ENCODE measurements at regions not wholly inside any gene's neighbourhood (a gene's known extent, or its start where the extent isn't known, plus 50 kb on each side); places are given as distances from the start of the nearest gene placed in this dataset.
"Not testable (repeated sequence)": the region's sequence is repeated elsewhere in the genome, so short reads cannot be mapped to it uniquely, and the experiment has no call there.

- no peak overlapping the region for H3K4me3 ChIP-seq (ENCODE audit: low read depth, low read length)
- no peak for DNase-seq (ENCODE audit: low read depth)
These were observed 84.3 kb upstream of the TSC22D2 start for GRCh38 chr3:150323770-150324169.

GRCh38 chr3:150323091-150323490 lies 85.0 kb upstream of the TSC22D2 start:
- not testable (repeated sequence) for DNase-seq (ENCODE audit: low read depth); H3K4me3 ChIP-seq (ENCODE audit: low read depth, low read length)

More at GRCh38 chr3:150323770-150324169, 84.3 kb upstream of the TSC22D2 start:
- no peak for TF ChIP-seq CTCF (IDR thresholded peaks at IDR 0.05; ENCODE audit: low read depth, low read length)

- DNase-seq (ENCODE audit: low read depth); H3K4me3 ChIP-seq (ENCODE audit: low read depth, low read length): not testable (repeated sequence)
These were observed 87.1 kb upstream of the TSC22D2 start for GRCh38 chr3:150320971-150321370.

- no peak for TF ChIP-seq MYC (IDR thresholded peaks at IDR 0.05; ENCODE audit: low read depth, low read length)
- TF ChIP-seq CTCF (IDR thresholded peaks at IDR 0.05; ENCODE audit: low read depth, low read length): no peak
- TF ChIP-seq MAX (IDR thresholded peaks at IDR 0.05; ENCODE audit: low read depth, low read length): no peak
- TF ChIP-seq POLR2A (IDR thresholded peaks at IDR 0.05; ENCODE audit: extremely low read depth, insufficient read length): no peak
- DNase-seq (ENCODE audit: low read depth): peak; percentile 12
- no peak overlapping the region for H3K4me3 ChIP-seq (ENCODE audit: low read depth, low read length)
These were observed 88.2 kb upstream of the TSC22D2 start for GRCh38 chr3:150319900-150320299.

- no peak for DNase-seq (ENCODE audit: low read depth)
- no peak for TF ChIP-seq CTCF (IDR thresholded peaks at IDR 0.05; ENCODE audit: low read depth, low read length)
- no peak for TF ChIP-seq POLR2A (IDR thresholded peaks at IDR 0.05; ENCODE audit: extremely low read depth, insufficient read length)
- no peak for TF ChIP-seq MYC (IDR thresholded peaks at IDR 0.05; ENCODE audit: low read depth, low read length)
- no peak for TF ChIP-seq MAX (IDR thresholded peaks at IDR 0.05; ENCODE audit: low read depth, low read length)
- no peak overlapping the region for H3K4me3 ChIP-seq (ENCODE audit: low read depth, low read length)
These were observed 90.6 kb upstream of the TSC22D2 start for GRCh38 chr3:150317469-150317868.

GRCh38 chr3:150315721-150316120 lies 92.4 kb upstream of the TSC22D2 start:
- no peak for DNase-seq (ENCODE audit: low read depth)
- H3K4me3 ChIP-seq (ENCODE audit: low read depth, low read length): no peak overlapping the region
- TF ChIP-seq POLR2A (IDR thresholded peaks at IDR 0.05; ENCODE audit: extremely low read depth, insufficient read length) (no peak), MAX (IDR thresholded peaks at IDR 0.05; ENCODE audit: low read depth, low read length) (no peak), MYC (IDR thresholded peaks at IDR 0.05; ENCODE audit: low read depth, low read length) (no peak), CTCF (IDR thresholded peaks at IDR 0.05; ENCODE audit: low read depth, low read length) (no peak)

GRCh38 chr3:150314248-150315004 lies 93.7 kb upstream of the TSC22D2 start:
- no peak for DNase-seq (ENCODE audit: low read depth)
- no peak for TF ChIP-seq CTCF (IDR thresholded peaks at IDR 0.05; ENCODE audit: low read depth, low read length)
- TF ChIP-seq POLR2A (IDR thresholded peaks at IDR 0.05; ENCODE audit: extremely low read depth, insufficient read length): no peak
- TF ChIP-seq MYC (IDR thresholded peaks at IDR 0.05; ENCODE audit: low read depth, low read length): no peak
- H3K4me3 ChIP-seq (ENCODE audit: low read depth, low read length): no peak overlapping the region

All from NB4 (cell line).